ENCODE measurements at regions not wholly inside any gene's neighbourhood (a gene's known extent, or its start where the extent isn't known, plus 50 kb on each side); places are given as distances from the start of the nearest gene placed in this dataset.

GRCh38 chr10:105615715-105616365 lies 974.8 kb downstream of the SORCS3 start:
- Histone ChIP-seq H3K36me3 (replicated peaks; ENCODE audit: insufficient read depth, low read length) (no peaks in the 10 kb centered on the region), H3K79me2 (ENCODE audit: low read length) (no peaks in the 10 kb centered on the region), H3K4me2 (ENCODE audit: low read depth, low read length) (no peak overlapping the region), H3K9ac (ENCODE audit: low read length) (no peak overlapping the region), H4K20me1 (ENCODE audit: insufficient read depth, low read length) (no peaks in the 10 kb centered on the region), H3F3A (ENCODE audit: insufficient read depth, low read length) (no peaks in the 10 kb centered on the region), H3K4me1 (ENCODE audit: low read length) (no peaks in the 10 kb centered on the region), H2AFZ (ENCODE audit: low read length) (no peak overlapping the region), H3K9me3 (replicated peaks; ENCODE audit: insufficient read depth, low read length) (no peaks in the 10 kb centered on the region), H3K27me3 (replicated peaks; ENCODE audit: insufficient read depth, low read length) (no peaks in the 10 kb centered on the region), H3K27ac (ENCODE audit: low read length) (no peak overlapping the region), H3K4me3 (ENCODE audit: low read length) (no peak overlapping the region), H3K9me2 (replicated peaks; ENCODE audit: insufficient read depth, low read length) (no peaks in the 10 kb centered on the region)
- TF ChIP-seq CTCF (IDR thresholded peaks at IDR 0.05; ENCODE audit: low read length) (no peak), EZH2 (optimal IDR thresholded peaks at IDR 0.05; ENCODE audit: low read depth, low read length) (no peak), EZH2phosphoT487 (IDR thresholded peaks at IDR 0.05; ENCODE audit: low read length) (no peak)
- no peak for DNase-seq

- Histone ChIP-seq H4K20me1 (ENCODE audit: insufficient read depth, low read length) (no peaks in the 10 kb centered on the region), H3K9me2 (replicated peaks; ENCODE audit: insufficient read depth, low read length) (no peaks in the 10 kb centered on the region), H3K4me2 (ENCODE audit: low read depth, low read length) (no peak overlapping the region), H3F3A (ENCODE audit: insufficient read depth, low read length) (no peaks in the 10 kb centered on the region), H3K4me3 (ENCODE audit: low read length) (no peak overlapping the region), H3K79me2 (ENCODE audit: low read length) (no peaks in the 10 kb centered on the region), H3K9ac (ENCODE audit: low read length) (no peak overlapping the region), H3K27ac (ENCODE audit: low read length) (no peak overlapping the region), H3K27me3 (replicated peaks; ENCODE audit: insufficient read depth, low read length) (no peaks in the 10 kb centered on the region), H3K4me1 (ENCODE audit: low read length) (no peaks in the 10 kb centered on the region), H2AFZ (ENCODE audit: low read length) (no peak overlapping the region), H3K9me3 (replicated peaks; ENCODE audit: insufficient read depth, low read length) (no peaks in the 10 kb centered on the region), H3K36me3 (replicated peaks; ENCODE audit: insufficient read depth, low read length) (no peaks in the 10 kb centered on the region)
- TF ChIP-seq EZH2phosphoT487 (IDR thresholded peaks at IDR 0.05; ENCODE audit: low read length) (no peak), EZH2 (optimal IDR thresholded peaks at IDR 0.05; ENCODE audit: low read depth, low read length) (no peak), CTCF (IDR thresholded peaks at IDR 0.05; ENCODE audit: low read length) (no peak)
- DNase-seq: no peak
Observed at GRCh38 chr10:105611244-105611798, 970.2 kb downstream of the SORCS3 start.

- TF ChIP-seq EZH2phosphoT487 (IDR thresholded peaks at IDR 0.05; ENCODE audit: low read length) (no peak), EZH2 (optimal IDR thresholded peaks at IDR 0.05; ENCODE audit: low read depth, low read length) (no peak), CTCF (IDR thresholded peaks at IDR 0.05; ENCODE audit: low read length) (no peak)
- Histone ChIP-seq H3K9ac (ENCODE audit: low read length) (no peak overlapping the region), H3K4me3 (ENCODE audit: low read length) (no peak overlapping the region), H3K9me2 (replicated peaks; ENCODE audit: insufficient read depth, low read length) (no peaks in the 10 kb centered on the region), H4K20me1 (ENCODE audit: insufficient read depth, low read length) (no peaks in the 10 kb centered on the region), H3K79me2 (ENCODE audit: low read length) (no peaks in the 10 kb centered on the region), H3F3A (ENCODE audit: insufficient read depth, low read length) (no peaks in the 10 kb centered on the region), H3K4me1 (ENCODE audit: low read length) (no peaks in the 10 kb centered on the region), H2AFZ (ENCODE audit: low read length) (no peak overlapping the region), H3K27ac (ENCODE audit: low read length) (no peak overlapping the region), H3K4me2 (ENCODE audit: low read depth, low read length) (no peak overlapping the region), H3K27me3 (replicated peaks; ENCODE audit: insufficient read depth, low read length) (no peaks in the 10 kb centered on the region), H3K36me3 (replicated peaks; ENCODE audit: insufficient read depth, low read length) (no peaks in the 10 kb centered on the region), H3K9me3 (replicated peaks; ENCODE audit: insufficient read depth, low read length) (no peaks in the 10 kb centered on the region)
- no peak for DNase-seq
Observed at GRCh38 chr10:105609451-105609850, 968.4 kb downstream of the SORCS3 start.

All from MM.1S (cell line).